T-helper 17 cell (primary cell): ENCODE measurements at regions not wholly inside any gene's neighbourhood (a gene's known extent, or its start where the extent isn't known, plus 50 kb on each side); places are given as distances from the start of the nearest gene placed in this dataset.
"Not testable (repeated sequence)": the region's sequence is repeated elsewhere in the genome, so short reads cannot be mapped to it uniquely, and the experiment has no call there.

ENCODE experiments used
- ATAC-seq: fragments of 150-1000 bp; cut with Tn5 transposase; 2 replicates; pipeline ENCODE4 v1.10.0; 2021; ENCODE audit warnings: mild to moderate bottlenecking, moderate library complexity
- DNase-seq, 3 donors: peaks; one replicate each; pipeline versions ENCODE4 v3.0.0 to v3.0.0-alpha.2; 2020 to 2021
- H3K9me3 ChIP-seq: one replicate; pipeline ENCODE4 v1.7.0; 2013; ENCODE audit warnings: low read length, mild to moderate bottlenecking; ENCODE audit not compliant: control insufficient read depth, poor library complexity, severe bottlenecking
- H3K27ac Mint-ChIP-seq: one replicate; pipeline ENCODE4 v1.8.0; 2022; ENCODE audit warnings: mild to moderate bottlenecking, moderate library complexity, mixed read lengths
- H3K27me3 Mint-ChIP-seq: one replicate; pipeline ENCODE4 v1.8.0; 2022; ENCODE audit warnings: mixed read lengths
- H3K36me3 Mint-ChIP-seq: one replicate; pipeline ENCODE4 v1.8.0; 2022; ENCODE audit warnings: low read depth, mixed read lengths
- H3K4me1 Mint-ChIP-seq: one replicate; pipeline ENCODE4 v1.8.0; 2022; ENCODE audit warnings: mild to moderate bottlenecking, mixed read lengths
- H3K4me3 Mint-ChIP-seq: one replicate; pipeline ENCODE4 v1.8.0; 2022; ENCODE audit warnings: mild to moderate bottlenecking, moderate library complexity, mixed read lengths

DNA sequence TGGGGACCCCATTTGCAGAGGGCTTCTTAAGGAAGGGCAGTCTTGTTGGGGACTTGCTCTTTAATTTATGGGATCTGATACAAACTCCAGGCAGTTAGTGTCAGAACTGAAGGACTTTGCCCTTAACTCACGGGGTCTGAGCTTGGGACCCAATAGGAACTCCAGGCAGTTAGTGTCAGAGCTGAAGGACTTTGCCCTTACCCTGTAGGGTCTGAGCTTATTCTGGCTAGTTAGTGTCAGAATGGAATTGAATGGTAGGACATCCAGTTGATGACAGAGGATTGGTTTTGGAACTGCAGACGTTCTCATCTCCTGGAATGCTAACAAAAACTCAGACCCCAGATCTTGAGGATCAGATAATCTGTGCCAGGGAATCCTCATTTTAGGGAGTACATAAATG is 256.9 kb upstream of the COPS8 start:
- ATAC-seq: no peak

GRCh38 chr2:236830926-236831325 is 254.8 kb upstream of the COPS8 start:
- H3K4me1 Mint-ChIP-seq: no peaks in the 10 kb centered on the region
- H3K9me3 ChIP-seq: no peaks in the 10 kb centered on the region
- ATAC-seq (no peak), DNase-seq (no peak)
- no peak overlapping the region for H3K4me3 Mint-ChIP-seq
- H3K27me3 Mint-ChIP-seq: peaks cover 24% of the 10 kb centered on the region
- H3K27ac Mint-ChIP-seq: no peak overlapping the region
- no peaks in the 10 kb centered on the region for H3K36me3 Mint-ChIP-seq

More for the DNA sequence above, 256.9 kb upstream of the COPS8 start:
- Mint-ChIP-seq H3K36me3 (no peaks in the 10 kb centered on the region), H3K4me1 (no peaks in the 10 kb centered on the region), H3K27me3 (peaks cover 20% of the 10 kb centered on the region), H3K4me3 (no peak overlapping the region), H3K27ac (no peak overlapping the region)
- no peaks in the 10 kb centered on the region for H3K9me3 ChIP-seq
- no peak for DNase-seq

DNA sequence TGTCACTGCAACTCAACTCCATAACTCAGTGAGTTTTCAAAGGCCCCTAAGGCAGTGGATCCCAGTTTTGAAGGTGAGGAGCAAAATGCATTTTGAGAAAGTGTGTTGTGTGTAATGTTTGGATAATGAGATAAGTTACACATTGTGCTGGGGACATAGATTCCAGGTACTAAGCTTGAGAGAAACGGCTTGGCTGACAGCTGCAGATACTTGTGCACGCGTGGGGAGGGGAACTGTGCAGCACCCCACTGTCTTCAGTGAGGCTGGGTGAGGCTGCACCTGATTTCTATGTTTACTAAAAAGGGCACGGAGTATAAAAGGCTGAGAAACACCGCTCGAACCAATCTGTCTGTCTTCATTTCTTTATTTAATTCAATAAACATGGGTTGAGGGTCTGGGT is 254.0 kb upstream of the COPS8 start:
- Mint-ChIP-seq H3K4me1 (no peaks in the 10 kb centered on the region), H3K4me3 (no peak overlapping the region), H3K36me3 (no peaks in the 10 kb centered on the region), H3K27me3 (peaks cover 24% of the 10 kb centered on the region), H3K27ac (no peak overlapping the region)
- DNase-seq (no peak), ATAC-seq (no peak)
- no peaks in the 10 kb centered on the region for H3K9me3 ChIP-seq

DNA sequence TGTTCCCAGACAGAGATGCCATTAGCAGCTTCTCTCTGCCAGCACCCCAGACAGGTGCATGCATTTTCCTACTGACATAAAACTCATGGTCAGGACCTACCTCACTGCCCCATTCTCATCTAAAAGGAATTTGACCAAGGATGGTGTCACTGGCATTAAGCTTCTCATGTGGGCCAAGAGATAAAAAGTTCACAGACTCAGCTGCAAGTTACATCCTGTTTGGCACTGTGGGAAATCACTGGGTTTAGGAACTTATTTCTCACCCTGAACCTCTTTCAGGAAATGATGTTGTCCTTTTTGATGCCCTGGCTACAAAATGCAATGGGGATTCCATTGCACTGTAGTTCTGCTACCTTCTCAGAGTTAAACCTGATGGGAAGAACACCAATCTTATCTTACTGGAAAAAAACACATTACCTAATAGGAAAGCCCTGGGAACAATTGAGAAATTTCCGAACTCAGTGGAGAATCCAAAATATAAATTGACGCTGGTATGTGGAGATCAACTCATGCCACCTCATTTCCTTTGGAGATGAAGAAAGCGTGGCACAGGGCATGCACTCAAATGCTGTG is 252.1 kb upstream of the COPS8 start:
- no peak overlapping the region for H3K4me3 Mint-ChIP-seq
- no peaks in the 10 kb centered on the region for H3K36me3 Mint-ChIP-seq

GRCh38 chr2:236834284-236834683 is 251.4 kb upstream of the COPS8 start:
- Mint-ChIP-seq H3K4me3 (no peak overlapping the region), H3K4me1 (no peaks in the 10 kb centered on the region), H3K27ac (no peak overlapping the region), H3K36me3 (no peaks in the 10 kb centered on the region), H3K27me3 (peaks cover 30% of the 10 kb centered on the region)
- H3K9me3 ChIP-seq: no peaks in the 10 kb centered on the region
- no peak for DNase-seq
- no peak for ATAC-seq

More for the DNA sequence above, 252.1 kb upstream of the COPS8 start:
- Mint-ChIP-seq H3K4me1 (no peaks in the 10 kb centered on the region), H3K27me3 (peaks cover 30% of the 10 kb centered on the region), H3K27ac (no peak overlapping the region)
- ATAC-seq (no peak), DNase-seq (no peak)
- no peaks in the 10 kb centered on the region for H3K9me3 ChIP-seq

GRCh38 chr2:236835307-236836024 is 250.2 kb upstream of the COPS8 start:
- H3K4me3 Mint-ChIP-seq: no peak overlapping the region
- no peak for ATAC-seq

DNA sequence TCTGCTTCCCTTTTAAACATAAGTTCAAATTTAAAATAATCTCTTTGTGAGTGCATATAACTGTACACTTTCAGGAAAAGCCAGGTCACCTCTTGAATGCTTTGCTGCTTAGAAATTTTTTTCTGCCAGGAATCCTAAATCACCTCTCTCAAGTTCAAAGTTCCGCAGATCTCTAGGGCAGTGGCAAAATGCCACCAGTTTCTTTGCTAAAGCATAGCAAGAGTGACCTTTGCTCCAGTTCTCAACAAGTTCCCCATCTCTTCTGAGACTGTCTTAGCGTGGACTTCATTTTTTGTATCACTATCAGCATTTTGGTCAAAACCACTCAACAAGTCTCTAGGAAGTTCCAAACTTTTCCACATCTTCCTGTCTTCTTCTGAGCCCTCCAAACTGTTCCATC is 249.7 kb upstream of the COPS8 start:
- DNase-seq, H3K4me1 Mint-ChIP-seq, H3K9me3 ChIP-seq, ATAC-seq, H3K27ac Mint-ChIP-seq, H3K36me3 Mint-ChIP-seq, H3K4me3 Mint-ChIP-seq: not testable (repeated sequence)
- peaks cover 22% of the 10 kb centered on the region for H3K27me3 Mint-ChIP-seq

More at GRCh38 chr2:236835307-236836024, 250.2 kb upstream of the COPS8 start:
- H3K9me3 ChIP-seq: no peaks in the 10 kb centered on the region
- no peak for DNase-seq
- no peaks in the 10 kb centered on the region for H3K36me3 Mint-ChIP-seq
- peaks cover 28% of the 10 kb centered on the region for H3K27me3 Mint-ChIP-seq
- no peaks in the 10 kb centered on the region for H3K4me1 Mint-ChIP-seq
- H3K27ac Mint-ChIP-seq: no peak overlapping the region

- peaks cover 28% of the 10 kb centered on the region for H3K27me3 Mint-ChIP-seq
- DNase-seq (no peak), ATAC-seq (no peak)
- no peaks in the 10 kb centered on the region for H3K4me1 Mint-ChIP-seq
- H3K27ac Mint-ChIP-seq: no peak overlapping the region
- no peaks in the 10 kb centered on the region for H3K36me3 Mint-ChIP-seq
- H3K9me3 ChIP-seq: no peaks in the 10 kb centered on the region
- H3K4me3 Mint-ChIP-seq: no peak overlapping the region
Observed at GRCh38 chr2:236840215-236840614, 245.5 kb upstream of the COPS8 start.

DNA sequence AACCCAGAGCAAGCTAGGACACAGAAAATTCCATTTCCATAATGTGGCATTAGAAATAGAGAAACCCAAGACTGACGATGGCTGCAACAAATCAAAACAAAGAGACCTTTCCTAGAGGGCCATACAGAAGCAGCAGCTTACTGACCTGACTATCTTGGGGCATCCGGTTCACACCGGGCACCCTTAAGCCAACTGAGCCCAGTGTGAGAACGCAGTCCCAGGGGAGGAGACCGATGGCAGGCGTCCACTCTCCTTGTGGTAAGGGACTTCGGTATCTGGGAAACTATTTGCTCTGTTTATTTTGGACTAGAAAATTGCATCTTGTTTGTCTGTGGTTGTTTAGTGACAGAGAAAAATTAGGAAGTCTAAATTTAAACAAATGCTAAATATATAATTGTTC is 244.8 kb upstream of the COPS8 start:
- H3K27ac Mint-ChIP-seq: no peak overlapping the region
- no peaks in the 10 kb centered on the region for H3K9me3 ChIP-seq
- no peaks in the 10 kb centered on the region for H3K36me3 Mint-ChIP-seq
- no peaks in the 10 kb centered on the region for H3K4me1 Mint-ChIP-seq
- ATAC-seq (no peak), DNase-seq (no peak)
- peaks cover 26% of the 10 kb centered on the region for H3K27me3 Mint-ChIP-seq
- H3K4me3 Mint-ChIP-seq: no peak overlapping the region

- H3K4me3 Mint-ChIP-seq: no peak overlapping the region
- no peaks in the 10 kb centered on the region for H3K36me3 Mint-ChIP-seq
- peaks cover 30% of the 10 kb centered on the region for H3K27me3 Mint-ChIP-seq
- H3K4me1 Mint-ChIP-seq: no peaks in the 10 kb centered on the region
- H3K9me3 ChIP-seq: no peaks in the 10 kb centered on the region
- ATAC-seq (no peak), DNase-seq (no peak)
- H3K27ac Mint-ChIP-seq: no peak overlapping the region
Observed at GRCh38 chr2:236841389-236841788, 244.3 kb upstream of the COPS8 start.

DNA sequence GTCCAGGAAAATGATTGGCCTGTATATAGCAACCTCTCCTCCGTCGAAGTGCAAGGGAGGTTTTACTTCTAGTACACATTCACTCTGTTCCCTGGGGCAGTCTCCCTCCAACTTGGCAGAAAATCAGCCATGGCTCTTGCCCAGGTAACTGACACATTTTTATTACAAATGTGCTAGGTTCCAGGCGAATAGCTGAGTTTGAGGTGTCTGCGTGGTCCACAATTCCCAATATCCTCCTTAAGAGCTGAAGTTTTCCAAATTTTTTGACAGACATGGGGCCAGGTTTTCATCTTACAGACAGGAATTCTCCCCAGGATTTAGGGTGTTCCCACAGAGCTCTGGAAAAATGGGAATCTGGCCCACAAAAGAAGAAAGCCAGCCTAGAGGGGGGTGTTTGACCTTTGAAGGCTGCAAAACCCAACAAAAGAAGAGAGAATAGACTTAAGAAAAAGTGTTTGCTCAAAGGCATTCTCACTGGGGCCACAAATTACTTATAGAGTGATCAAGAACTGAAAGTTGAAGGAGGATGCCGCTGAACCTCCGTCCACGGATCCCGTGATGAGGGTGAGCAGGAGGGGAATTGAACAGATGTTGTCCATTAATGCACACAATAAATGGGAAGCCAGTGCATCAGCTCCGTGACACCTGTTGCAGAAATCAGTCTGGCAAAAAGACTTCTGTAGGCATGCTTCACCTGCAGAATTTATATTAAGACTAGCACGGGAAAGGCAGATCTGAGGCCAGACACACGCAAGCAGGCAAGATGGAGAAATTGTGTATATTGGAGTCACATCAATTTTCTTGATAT is 242.3 kb upstream of the COPS8 start:
- no peak for ATAC-seq
- no peak for DNase-seq
- Mint-ChIP-seq H3K36me3 (no peaks in the 10 kb centered on the region), H3K4me3 (no peak overlapping the region), H3K4me1 (no peaks in the 10 kb centered on the region), H3K27me3 (peaks cover 27% of the 10 kb centered on the region), H3K27ac (no peak overlapping the region)
- H3K9me3 ChIP-seq: no peaks in the 10 kb centered on the region

DNA sequence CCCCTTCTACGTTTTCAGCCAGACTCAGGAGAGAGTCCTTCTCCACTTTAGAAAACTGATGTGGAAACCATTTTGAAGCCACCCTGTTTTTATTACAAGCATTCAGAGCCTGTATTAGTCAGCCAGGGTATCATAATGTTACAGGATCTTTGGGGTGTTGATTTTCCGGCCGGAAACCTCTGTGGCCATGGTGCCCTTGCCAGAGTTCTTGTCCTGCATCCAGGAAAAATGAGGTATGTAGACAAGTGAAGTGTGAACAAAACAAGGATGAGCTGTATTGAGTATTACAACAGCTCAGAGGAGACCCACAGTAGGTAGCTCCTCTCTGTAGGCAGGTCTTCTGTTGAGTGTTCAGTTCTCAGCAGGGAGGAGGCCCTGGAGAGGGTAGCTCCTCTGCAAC is 241.0 kb upstream of the COPS8 start:
- Mint-ChIP-seq H3K4me1 (no peaks in the 10 kb centered on the region), H3K36me3 (no peaks in the 10 kb centered on the region), H3K27ac (no peak overlapping the region), H3K27me3 (peaks cover 27% of the 10 kb centered on the region), H3K4me3 (no peak overlapping the region)
- DNase-seq (no peak), ATAC-seq (no peak)
- no peaks in the 10 kb centered on the region for H3K9me3 ChIP-seq

- Mint-ChIP-seq H3K36me3 (no peaks in the 10 kb centered on the region), H3K27me3 (peaks cover 23% of the 10 kb centered on the region), H3K4me3 (no peak overlapping the region), H3K4me1 (no peaks in the 10 kb centered on the region), H3K27ac (no peak overlapping the region)
- ATAC-seq (no peak), DNase-seq (no peak)
- no peaks in the 10 kb centered on the region for H3K9me3 ChIP-seq
Observed at GRCh38 chr2:236847023-236847422, 238.7 kb upstream of the COPS8 start.
